Thyroid gland (tissue), 4 donors: ENCODE measurements at regions not wholly inside any gene's neighbourhood (a gene's known extent, or its start where the extent isn't known, plus 50 kb on each side); places are given as distances from the start of the nearest gene placed in this dataset.
"Not testable (repeated sequence)": the region's sequence is repeated elsewhere in the genome, so short reads cannot be mapped to it uniquely, and the experiment has no call there.

Experiments
- DNase-seq, 2 donors: peaks; one replicate each; pipeline ENCODE4 v3.0.0-alpha.2; 2019
- H3K27ac ChIP-seq, 3 donors: fragments of 200-600 bp; sonication (generic); 1 replicate in 2 of 3; 2 replicates in 1 of 3; pipeline ENCODE4 v1.5.1; 2016 to 2019; ENCODE audit warnings: mild to moderate bottlenecking in 1 of 3, moderate library complexity in 1 of 3
- H3K27me3 ChIP-seq: fragments of 200-600 bp; sonication (generic); one replicate; pipeline ENCODE4 v1.5.1; 2019
- H3K36me3 ChIP-seq, 2 donors: fragments of 200-600 bp; sonication (generic); one replicate each; pipeline ENCODE4 v1.5.1; 2016 to 2019
- H3K4me1 ChIP-seq, 2 donors: fragments of 200-600 bp; sonication (generic); one replicate each; pipeline ENCODE4 v1.5.1; 2017 to 2019
- H3K4me3 ChIP-seq, 3 donors: fragments of 200-600 bp; sonication (generic); replicated peaks in 1 of 3; 1 replicate in 2 of 3; 2 replicates in 1 of 3; pipeline ENCODE4 v1.5.1; 2016; ENCODE audit warnings: mild to moderate bottlenecking in 1 of 3
- H3K9me3 ChIP-seq: fragments of 200-600 bp; sonication (generic); one replicate; pipeline ENCODE4 v1.5.1; 2017
- POLR2A ChIP-seq, 2 donors: fragments of 450-650 bp; IDR thresholded peaks; one replicate each; pipeline ENCODE4 v1.6.1; 2017; ENCODE audit warnings: antibody characterized with exemption in 2 of 2, mild to moderate bottlenecking in 2 of 2, moderate library complexity in 1 of 2
- WGBS, 2 donors: methylation state at CpG; one replicate each; pipeline ENCODE4 v1.1.5; 2017; 5-methylcytosine and 5-hydroxymethylcytosine counted together
- intact Hi-C: fragments of 100-400 bp; cut with DNase I; formaldehyde crosslinking; loops from one replicate; pipeline ENCODE4 v1.15.1; 2023
- TF ChIP-seq, protein P1 (sequence below), 6 experiments: fragments of 200-600 bp in 3 of 6; fragments of 450-650 bp in 3 of 6; sonication (generic) in 3 of 6; IDR thresholded peaks; one replicate each; pipeline ENCODE4 v1.5.1; 2016 to 2019; ENCODE audit warnings: antibody characterized with exemption in 6 of 6, mild to moderate bottlenecking in 2 of 6, inconsistent platforms in 1 of 6, moderate library complexity in 1 of 6

- no peaks in the 10 kb centered on the region for H3K27me3 ChIP-seq
- no peak overlapping the region for H3K4me3 ChIP-seq
- H3K9me3 ChIP-seq, result no peaks in the 10 kb centered on the region
- no peak overlapping the region for H3K27ac ChIP-seq
- intact Hi-C loops, result no loop called here
- TF ChIP-seq, protein P1, sequence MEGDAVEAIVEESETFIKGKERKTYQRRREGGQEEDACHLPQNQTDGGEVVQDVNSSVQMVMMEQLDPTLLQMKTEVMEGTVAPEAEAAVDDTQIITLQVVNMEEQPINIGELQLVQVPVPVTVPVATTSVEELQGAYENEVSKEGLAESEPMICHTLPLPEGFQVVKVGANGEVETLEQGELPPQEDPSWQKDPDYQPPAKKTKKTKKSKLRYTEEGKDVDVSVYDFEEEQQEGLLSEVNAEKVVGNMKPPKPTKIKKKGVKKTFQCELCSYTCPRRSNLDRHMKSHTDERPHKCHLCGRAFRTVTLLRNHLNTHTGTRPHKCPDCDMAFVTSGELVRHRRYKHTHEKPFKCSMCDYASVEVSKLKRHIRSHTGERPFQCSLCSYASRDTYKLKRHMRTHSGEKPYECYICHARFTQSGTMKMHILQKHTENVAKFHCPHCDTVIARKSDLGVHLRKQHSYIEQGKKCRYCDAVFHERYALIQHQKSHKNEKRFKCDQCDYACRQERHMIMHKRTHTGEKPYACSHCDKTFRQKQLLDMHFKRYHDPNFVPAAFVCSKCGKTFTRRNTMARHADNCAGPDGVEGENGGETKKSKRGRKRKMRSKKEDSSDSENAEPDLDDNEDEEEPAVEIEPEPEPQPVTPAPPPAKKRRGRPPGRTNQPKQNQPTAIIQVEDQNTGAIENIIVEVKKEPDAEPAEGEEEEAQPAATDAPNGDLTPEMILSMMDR (IDR thresholded peaks at IDR 0.05), result no peak
- TF ChIP-seq POLR2A (IDR thresholded peaks at IDR 0.05), result no peak
- no peak for DNase-seq
- no peaks in the 10 kb centered on the region for H3K36me3 ChIP-seq
- H3K4me1 ChIP-seq, result no peaks in the 10 kb centered on the region
These were observed 368.3 kb upstream of the GJE1 start for GRCh38 chr6:141764388-141764787.

DNA sequence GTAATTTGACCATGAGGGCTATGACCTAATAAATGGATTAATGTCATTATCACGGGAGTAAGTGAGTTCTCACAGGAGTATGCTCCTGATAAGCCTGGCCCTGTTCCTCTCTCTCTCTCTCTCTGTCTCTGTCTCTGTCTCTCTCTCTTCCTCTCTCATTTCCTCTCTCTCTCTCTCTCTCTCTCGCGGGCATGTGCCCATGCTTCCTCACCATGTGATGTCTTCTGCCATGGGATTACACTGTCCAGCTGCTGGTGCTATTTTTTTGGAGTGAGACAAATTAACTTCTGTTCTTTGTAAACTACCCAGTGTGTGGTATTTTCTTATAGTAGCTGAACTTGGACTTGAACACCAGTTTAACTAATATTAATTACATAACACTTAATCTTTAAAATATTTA is 374.3 kb upstream of the GJE1 start:
- TF ChIP-seq, protein P1 (IDR thresholded peaks at IDR 0.05), result no peak
- no peak for TF ChIP-seq POLR2A (IDR thresholded peaks at IDR 0.05)
- intact Hi-C loops, result no loop called here
- Histone ChIP-seq H3K4me1 (no peaks in the 10 kb centered on the region), H3K27ac (no peak overlapping the region), H3K27me3 (no peaks in the 10 kb centered on the region), H3K4me3 (no peak overlapping the region), H3K9me3 (no peaks in the 10 kb centered on the region), H3K36me3 (no peaks in the 10 kb centered on the region)
- no peak for DNase-seq
- WGBS, 2 donors, result 78 to 83% methylated on average over 3 of the region's 3 CpGs

DNA sequence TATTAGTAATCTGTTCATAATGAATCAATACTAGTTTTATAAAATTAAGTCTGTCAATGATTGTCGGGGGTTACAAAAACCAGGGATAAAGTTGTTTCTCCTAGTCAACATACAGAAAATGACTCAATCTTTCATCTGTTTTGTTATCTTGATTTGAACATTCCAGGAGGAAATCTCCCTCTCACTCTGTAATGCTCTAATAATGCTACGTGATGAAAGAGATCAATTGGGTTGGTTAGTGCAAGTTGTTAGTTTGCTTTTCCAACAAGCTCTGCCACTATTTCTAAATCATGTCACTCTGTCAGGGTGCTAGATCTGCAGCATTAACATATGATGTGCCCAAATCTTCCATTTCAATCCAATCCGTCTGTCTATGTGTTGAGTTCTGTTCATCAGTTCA is 379.5 kb upstream of the GJE1 start:
- no peak for DNase-seq
- Histone ChIP-seq H3K36me3 (no peaks in the 10 kb centered on the region), H3K27ac (no peak overlapping the region), H3K27me3 (no peaks in the 10 kb centered on the region), H3K4me1 (no peaks in the 10 kb centered on the region), H3K4me3 (no peak overlapping the region), H3K9me3 (no peaks in the 10 kb centered on the region)
- WGBS, 2 donors, result 80 to 91% methylated on average over 3 of the region's 3 CpGs
- TF ChIP-seq, protein P1 (IDR thresholded peaks at IDR 0.05), result no peak
- TF ChIP-seq POLR2A (IDR thresholded peaks at IDR 0.05), result no peak
- intact Hi-C loops, result no loop called here

- WGBS, 2 donors, result 75 to 90% methylated on average over 1 of the region's 1 CpG
- Histone ChIP-seq H3K4me3 (no peak overlapping the region), H3K27me3 (no peaks in the 10 kb centered on the region), H3K4me1 (no peaks in the 10 kb centered on the region), H3K9me3 (no peaks in the 10 kb centered on the region), H3K36me3 (no peaks in the 10 kb centered on the region), H3K27ac (no peak overlapping the region)
- TF ChIP-seq POLR2A (IDR thresholded peaks at IDR 0.05), result no peak
- TF ChIP-seq, protein P1 (IDR thresholded peaks at IDR 0.05), result no peak
- intact Hi-C loops, result no loop called here
- no peak for DNase-seq
These were observed 380.0 kb upstream of the GJE1 start for GRCh38 chr6:141752677-141753076.

- H3K27me3 ChIP-seq, H3K4me3 ChIP-seq, H3K4me1 ChIP-seq, intact Hi-C loops, H3K27ac ChIP-seq, H3K9me3 ChIP-seq, H3K36me3 ChIP-seq, DNase-seq: not testable (repeated sequence)
- WGBS, 2 donors, result 73 to 83% methylated on average over 7 of the region's 7 CpGs
These were observed 386.4 kb upstream of the GJE1 start for GRCh38 chr6:141746324-141746723.

DNA sequence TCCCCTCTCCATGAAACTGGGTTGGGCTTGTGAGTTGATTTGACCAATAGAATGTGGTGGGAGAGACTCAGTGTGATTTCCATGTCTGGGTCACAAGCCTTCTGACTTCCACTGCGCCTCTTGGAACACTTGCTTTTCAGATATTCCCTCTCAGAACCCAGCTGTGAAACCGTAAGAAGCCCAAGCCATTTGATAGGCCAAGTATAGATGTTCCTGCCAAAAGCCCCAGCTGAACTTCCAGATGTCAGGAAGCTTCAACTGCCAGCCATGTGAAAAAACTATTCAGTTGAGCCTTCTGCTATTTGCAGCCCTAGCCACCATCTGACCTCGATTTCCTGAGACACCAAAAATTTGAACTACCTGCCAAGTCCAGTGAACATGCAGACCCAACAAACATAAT is 387.8 kb upstream of the GJE1 start:
- DNase-seq, result peak in 1 of 2 donors; percentile 1
- intact Hi-C loops, result no loop called here
- 50 to 63% methylated on average over 3 of the region's 3 CpGs for WGBS, 2 donors

More for the DNA sequence above, 387.8 kb upstream of the GJE1 start:
- Histone ChIP-seq H3K9me3 (no peaks in the 10 kb centered on the region), H3K36me3 (no peaks in the 10 kb centered on the region), H3K27ac (no peak overlapping the region), H3K4me1 (no peaks in the 10 kb centered on the region), H3K4me3 (no peak overlapping the region), H3K27me3 (no peaks in the 10 kb centered on the region)
- no peak for TF ChIP-seq POLR2A (IDR thresholded peaks at IDR 0.05)
- TF ChIP-seq, protein P1 (IDR thresholded peaks at IDR 0.05), result no peak
